ENCODE measurements at regions not wholly inside any gene's neighbourhood (a gene's known extent, or its start where the extent isn't known, plus 50 kb on each side); places are given as distances from the start of the nearest gene placed in this dataset.
A peak's percentile ranks its signal among the peaks of the same experiment; 100 is the strongest.
"Not testable (repeated sequence)": the region's sequence is repeated elsewhere in the genome, so short reads cannot be mapped to it uniquely, and the experiment has no call there.

GRCh38 chr14:71807049-71807448 is 125.2 kb upstream of the RGS6 start:
- WGBS, 2 experiments (ENCODE audit: extremely low coverage in 2 of 2, insufficient read length in 1 of 2) = 20% methylated on average over 2 of the region's 4 CpGs; no CpG with 5 or more reads in 1 of the 2 experiments
- H4K91ac ChIP-seq (ENCODE audit: insufficient read depth, low read depth, low read length) = peak overlapping the region; percentile 95
- H3K9me3 ChIP-seq (ENCODE audit: control insufficient read depth, insufficient read depth, low read length); BruUV-seq (replicated peaks); H3K27me3 ChIP-seq (ENCODE audit: control insufficient read depth, insufficient read depth, low read length); H3K9me1 ChIP-seq (ENCODE audit: insufficient read depth, low read length); in situ Hi-C loops (cut with MboI; ENCODE audit: low sequenced_read_pairs); H2AFZ ChIP-seq (replicated peaks; ENCODE audit: low read length, poor library complexity); H4K20me1 ChIP-seq (ENCODE audit: insufficient read depth, low read length); H3K36me3 ChIP-seq (ENCODE audit: control insufficient read depth, insufficient read depth, low read length); dilution Hi-C loops (cut with HindIII; ENCODE audit: low sequenced_read_pairs, unreplicated experiment); H3K23ac ChIP-seq (ENCODE audit: low read depth, low read length); intact Hi-C loops (cut with micrococcal nuclease); H2AK9ac ChIP-seq (replicated peaks; ENCODE audit: low read depth, low read length, poor library complexity); H3K79me1 ChIP-seq (ENCODE audit: low read depth in 1 of 2, low read length in 2 of 2); H3K4me3 ChIP-seq (ENCODE audit: insufficient read depth, low read depth, low read length); POLR2A ChIA-PET (ENCODE audit: unreplicated experiment): not testable (repeated sequence)
- peak overlapping the region; percentile 94 for H3K4ac ChIP-seq (ENCODE audit: low read depth, low read length)
- peak overlapping the region; percentile 91 for H3K27ac ChIP-seq (ENCODE audit: insufficient read depth, low read length)
- peak; percentile 78 for ATAC-seq (ENCODE audit: low read depth)
- peak overlapping the region; percentile 54 for H2BK5ac ChIP-seq (ENCODE audit: low read depth, low read length, poor library complexity, severe bottlenecking)
- H4K8ac ChIP-seq (ENCODE audit: low read depth in 2 of 2, low read length in 2 of 2) = peak overlapping the region; percentile 74 to 89; a peak in 3 of 4 replicates
- peak; percentile 45 for DNase-seq
- peak overlapping the region; percentile 93 for H4K5ac ChIP-seq (ENCODE audit: low read depth, low read length)
- H3K9ac ChIP-seq (ENCODE audit: low read depth, low read length) = peak overlapping the region; percentile 37; the same call in 1 of the 2 replicates
- H3K56ac ChIP-seq (ENCODE audit: extremely low read depth, insufficient read depth, low read length) = peak overlapping the region; percentile 30; the same call in 1 of the 2 replicates
- peak overlapping the region; percentile 79; the same call in 1 of the 3 replicates for H2BK15ac ChIP-seq (ENCODE audit: low read depth, low read length)
- peak overlapping the region; percentile 94 for H3K18ac ChIP-seq (ENCODE audit: low read depth, low read length)
- peaks cover 16% of the 10 kb centered on the region for H3K4me1 ChIP-seq (ENCODE audit: control insufficient read depth, insufficient read depth, low read length)
- H2AK5ac ChIP-seq (ENCODE audit: low read depth, low read length) = peak overlapping the region; percentile 76; the same call in 1 of the 2 replicates
- H3K14ac ChIP-seq (replicated peaks; ENCODE audit: low read depth, low read length) = peak overlapping the region; percentile 74
- H3K4me2 ChIP-seq (ENCODE audit: low read depth, low read length) = peak overlapping the region; percentile 36
- CTCF ChIA-PET = interaction anchor here (1.8 kb wide), 1 partner anchor 48 kb away, joined by 5 read pairs; no protein-coding TSS in a partner anchor
- peak overlapping the region; percentile 96 for H2BK120ac ChIP-seq (ENCODE audit: low read depth, low read length)
- H2BK20ac ChIP-seq (ENCODE audit: low read depth, low read length) = peak overlapping the region; percentile 91

- H4K5ac ChIP-seq (ENCODE audit: low read depth, low read length); H3K9me3 ChIP-seq (ENCODE audit: control insufficient read depth, insufficient read depth, low read length); H2AK5ac ChIP-seq (ENCODE audit: low read depth, low read length); intact Hi-C loops (cut with micrococcal nuclease); CTCF ChIA-PET; H3K4ac ChIP-seq (ENCODE audit: low read depth, low read length); H3K9me1 ChIP-seq (ENCODE audit: insufficient read depth, low read length); in situ Hi-C loops (cut with MboI; ENCODE audit: low sequenced_read_pairs); H2BK15ac ChIP-seq (ENCODE audit: low read depth, low read length); H3K14ac ChIP-seq (replicated peaks; ENCODE audit: low read depth, low read length); H2BK120ac ChIP-seq (ENCODE audit: low read depth, low read length); H2BK20ac ChIP-seq (ENCODE audit: low read depth, low read length); H3K56ac ChIP-seq (ENCODE audit: extremely low read depth, insufficient read depth, low read length); ATAC-seq (ENCODE audit: low read depth); H3K4me3 ChIP-seq (ENCODE audit: insufficient read depth, low read depth, low read length); H3K9ac ChIP-seq (ENCODE audit: low read depth, low read length); H3K36me3 ChIP-seq (ENCODE audit: control insufficient read depth, insufficient read depth, low read length); H2BK5ac ChIP-seq (ENCODE audit: low read depth, low read length, poor library complexity, severe bottlenecking); H4K91ac ChIP-seq (ENCODE audit: insufficient read depth, low read depth, low read length); dilution Hi-C loops (cut with HindIII; ENCODE audit: low sequenced_read_pairs, unreplicated experiment); H3K18ac ChIP-seq (ENCODE audit: low read depth, low read length); POLR2A ChIA-PET (ENCODE audit: unreplicated experiment); H3K27ac ChIP-seq (ENCODE audit: insufficient read depth, low read length); H4K8ac ChIP-seq (ENCODE audit: low read depth in 2 of 2, low read length in 2 of 2); H3K23ac ChIP-seq (ENCODE audit: low read depth, low read length); H3K4me2 ChIP-seq (ENCODE audit: low read depth, low read length); H2AFZ ChIP-seq (replicated peaks; ENCODE audit: low read length, poor library complexity); H4K20me1 ChIP-seq (ENCODE audit: insufficient read depth, low read length); H2AK9ac ChIP-seq (replicated peaks; ENCODE audit: low read depth, low read length, poor library complexity); H3K27me3 ChIP-seq (ENCODE audit: control insufficient read depth, insufficient read depth, low read length); BruUV-seq (replicated peaks); H3K4me1 ChIP-seq (ENCODE audit: control insufficient read depth, insufficient read depth, low read length); DNase-seq; H3K79me1 ChIP-seq (ENCODE audit: low read depth in 1 of 2, low read length in 2 of 2): not testable (repeated sequence)
- no CpG with 5 or more reads among the region's 4 CpGs for WGBS, 2 experiments (ENCODE audit: extremely low coverage in 2 of 2, insufficient read length in 1 of 2)
Measured at GRCh38 chr14:71810800-71811199, 121.4 kb upstream of the RGS6 start.
